AG04449 (cell line): ENCODE measurements at regions not wholly inside any gene's neighbourhood (a gene's known extent, or its start where the extent isn't known, plus 50 kb on each side); places are given as distances from the start of the nearest gene placed in this dataset.

ENCODE experiments used
- CTCF ChIA-PET: fragments of 350-600 bp; formaldehyde crosslinking; extraction: SDS; loops from one replicate; lab custom pipeline; 2021; ENCODE audit warnings: antibody characterized with exemption; lab: Yijun Ruan, JAX
- POLR2A ChIA-PET: fragments of 400-600, 350-600 bp; formaldehyde crosslinking; extraction: SDS; loops from one replicate; lab custom pipeline; 2020; ENCODE audit warnings: antibody characterized with exemption, inconsistent platforms; lab: Yijun Ruan, JAX
- DNase-seq: peaks from one replicate; pipeline ENCODE4 v3.0.0-alpha.2; 2010; ENCODE audit warnings: low read depth, low spot score
- H3K4me3 ChIP-seq: 2 replicates; pipeline ENCODE4 v1.5.1; 2011; ENCODE audit warnings: low read depth, mild to moderate bottlenecking, control low read depth, low read length
- TF ChIP-seq, protein P1 (sequence below): IDR thresholded peaks from one replicate; pipeline ENCODE4 v1.5.1; 2011; ENCODE audit warnings: mild to moderate bottlenecking, moderate library complexity, low read length, control low read depth, inconsistent platforms; ENCODE audit not compliant: insufficient read depth; ENCODE audit errors: missing control alignments

- no peak overlapping the region for H3K4me3 ChIP-seq
- TF ChIP-seq, protein P1, sequence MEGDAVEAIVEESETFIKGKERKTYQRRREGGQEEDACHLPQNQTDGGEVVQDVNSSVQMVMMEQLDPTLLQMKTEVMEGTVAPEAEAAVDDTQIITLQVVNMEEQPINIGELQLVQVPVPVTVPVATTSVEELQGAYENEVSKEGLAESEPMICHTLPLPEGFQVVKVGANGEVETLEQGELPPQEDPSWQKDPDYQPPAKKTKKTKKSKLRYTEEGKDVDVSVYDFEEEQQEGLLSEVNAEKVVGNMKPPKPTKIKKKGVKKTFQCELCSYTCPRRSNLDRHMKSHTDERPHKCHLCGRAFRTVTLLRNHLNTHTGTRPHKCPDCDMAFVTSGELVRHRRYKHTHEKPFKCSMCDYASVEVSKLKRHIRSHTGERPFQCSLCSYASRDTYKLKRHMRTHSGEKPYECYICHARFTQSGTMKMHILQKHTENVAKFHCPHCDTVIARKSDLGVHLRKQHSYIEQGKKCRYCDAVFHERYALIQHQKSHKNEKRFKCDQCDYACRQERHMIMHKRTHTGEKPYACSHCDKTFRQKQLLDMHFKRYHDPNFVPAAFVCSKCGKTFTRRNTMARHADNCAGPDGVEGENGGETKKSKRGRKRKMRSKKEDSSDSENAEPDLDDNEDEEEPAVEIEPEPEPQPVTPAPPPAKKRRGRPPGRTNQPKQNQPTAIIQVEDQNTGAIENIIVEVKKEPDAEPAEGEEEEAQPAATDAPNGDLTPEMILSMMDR: no peak
- POLR2A ChIA-PET: interaction anchor here (0.7 kb wide), 1 partner anchor 47 kb away, joined by 3 read pairs; no protein-coding TSS in a partner anchor
- DNase-seq: no peak
- CTCF ChIA-PET: interaction anchor here (0.7 kb wide), 1 partner anchor 13 kb away, joined by 3 read pairs; no protein-coding TSS in a partner anchor
Measured at GRCh38 chr1:115214098-115214497, 124.0 kb downstream of the NGF start.

GRCh38 chr1:115213130-115213529 is 123.8 kb upstream of the TSPAN2 start:
- ChIA-PET POLR2A (no interaction called here), CTCF (interaction anchor here (0.7 to 0.8 kb wide), 2 partner anchors 10 to 14 kb away, joined by 3 to 4 read pairs; no protein-coding TSS in a partner anchor)
- DNase-seq: no peak
- TF ChIP-seq, protein P1: no peak
- H3K4me3 ChIP-seq: no peak overlapping the region

DNA sequence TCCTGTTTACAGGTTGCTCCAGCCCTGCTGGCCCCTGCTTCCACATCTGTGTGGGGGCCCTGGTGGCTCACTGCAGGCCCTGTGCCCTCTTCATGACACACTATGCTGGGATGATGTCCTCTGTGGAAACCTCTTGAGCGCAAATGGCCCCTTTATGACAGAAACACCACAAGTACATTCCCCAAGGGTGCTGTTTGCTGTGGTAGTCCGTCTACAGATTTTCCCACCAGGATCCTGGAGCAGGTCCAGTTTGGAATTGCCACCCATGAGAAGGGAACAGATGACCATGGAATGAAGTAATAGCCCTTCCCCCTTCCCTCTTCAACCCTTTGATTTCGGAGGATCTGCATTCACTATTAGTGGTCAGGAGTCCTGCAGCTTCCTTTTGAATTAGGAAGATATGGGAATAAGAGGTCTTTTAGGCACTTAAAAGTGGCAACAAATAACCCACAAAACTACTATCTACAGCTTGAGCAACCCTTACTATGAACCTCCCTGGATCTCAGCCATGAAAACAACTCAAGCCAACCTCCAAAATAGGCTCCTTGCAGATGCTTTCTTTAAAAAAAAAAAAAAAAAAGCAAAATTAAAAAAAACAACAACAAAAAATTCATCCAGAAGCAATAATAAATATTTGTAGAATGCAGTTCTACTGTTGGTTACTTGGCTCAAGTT is 121.9 kb upstream of the TSPAN2 start:
- DNase-seq: no peak
- TF ChIP-seq, protein P1: no peak
- POLR2A ChIA-PET: interaction anchor here (0.7 kb wide), 1 partner anchor 83 kb away, joined by 3 read pairs; no protein-coding TSS in a partner anchor
- CTCF ChIA-PET: interaction anchor here (1.1 to 1.5 kb wide), 6 partner anchors 7 to 99 kb away, joined by 3 to 5 read pairs (median 4); no protein-coding TSS in a partner anchor
- H3K4me3 ChIP-seq: no peak overlapping the region

- CTCF ChIA-PET: interaction anchor here (0.9 to 1.5 kb wide), 9 partner anchors 8 to 98 kb away, joined by 3 to 5 read pairs (median 3); no protein-coding TSS in a partner anchor
- no peak for DNase-seq
- TF ChIP-seq, protein P1: no peak
- no peak overlapping the region for H3K4me3 ChIP-seq
- POLR2A ChIA-PET: interaction anchor here (1.2 to 1.4 kb wide), 2 partner anchors 20 to 28 kb away, joined by 4 to 7 read pairs; no protein-coding TSS in a partner anchor
Measured at GRCh38 chr1:115210302-115210711, 121.0 kb upstream of the TSPAN2 start.

DNA sequence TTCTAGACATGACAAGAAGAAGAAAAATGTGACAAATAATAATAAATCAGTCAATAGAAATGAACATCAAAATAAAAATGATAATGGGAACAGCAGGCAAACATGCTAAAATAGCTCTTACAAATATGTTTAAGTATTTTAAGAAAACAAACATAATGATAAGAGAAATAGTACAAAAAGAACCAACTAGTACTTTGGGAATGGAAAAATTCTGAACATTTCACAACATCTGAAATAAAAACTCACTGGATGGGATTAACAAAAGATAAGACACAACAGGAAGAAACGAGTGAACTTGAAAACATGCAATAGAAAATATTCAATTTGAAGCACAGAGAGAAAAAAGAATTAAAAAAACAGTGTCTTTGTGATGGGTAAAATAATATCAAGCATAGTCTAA is 115.2 kb upstream of the TSPAN2 start:
- ChIA-PET CTCF (interaction anchor here (1.1 to 1.2 kb wide), 2 partner anchors 11 to 28 kb away, joined by 4 to 5 read pairs; no protein-coding TSS in a partner anchor), POLR2A (no interaction called here)
- no peak for DNase-seq
- no peak overlapping the region for H3K4me3 ChIP-seq
- TF ChIP-seq, protein P1: no peak

DNA sequence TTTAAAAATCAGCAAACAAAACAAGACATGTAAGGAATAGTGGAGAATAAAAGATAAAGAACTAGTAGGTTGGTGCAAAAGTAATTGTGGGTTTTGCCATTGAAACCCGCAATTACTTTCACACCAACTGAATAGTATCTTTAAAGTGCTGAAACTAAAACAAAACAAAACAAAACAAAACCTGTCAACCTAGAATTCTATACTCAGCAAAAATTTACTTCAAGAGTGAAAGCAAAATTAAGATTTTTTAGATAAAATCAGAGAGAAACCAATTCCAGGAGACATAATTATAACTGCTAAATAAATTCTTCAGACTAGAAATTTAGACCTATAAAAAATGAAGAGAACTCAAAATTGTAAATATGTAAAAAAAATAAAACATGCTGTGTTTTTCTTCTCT is 114.0 kb upstream of the TSPAN2 start:
- POLR2A ChIA-PET: no interaction called here

More for the DNA sequence above, 114.0 kb upstream of the TSPAN2 start:
- CTCF ChIA-PET: interaction anchor here (1.1 to 1.2 kb wide), 2 partner anchors 9 to 30 kb away, joined by 4 to 5 read pairs; no protein-coding TSS in a partner anchor
- no peak for DNase-seq
- TF ChIP-seq, protein P1: no peak
- no peak overlapping the region for H3K4me3 ChIP-seq
